SK-N-MC (cell line): ENCODE measurements at regions not wholly inside any gene's neighbourhood (a gene's known extent, or its start where the extent isn't known, plus 50 kb on each side); places are given as distances from the start of the nearest gene placed in this dataset.

Experiments
- EZH2 ChIP-seq: fragments of 200-600 bp; sonication (generic); IDR thresholded peaks from one replicate; pipeline ENCODE4 v1.6.1; 2017; ENCODE audit warnings: antibody characterized with exemption
- FOXP2 ChIP-seq: optimal IDR thresholded peaks from 2 replicates; pipeline ENCODE3; 2011; ENCODE audit warnings: mild to moderate bottlenecking, moderate library complexity; ENCODE audit not compliant: insufficient read depth; ENCODE audit errors: extremely low read length, control extremely low read depth
- POLR2AphosphoS5 ChIP-seq: IDR thresholded peaks from 2 replicates; pipeline ENCODE4 v1.6.1; 2012; ENCODE audit warnings: mild to moderate bottlenecking, low read depth, low read length, borderline replicate concordance

DNA sequence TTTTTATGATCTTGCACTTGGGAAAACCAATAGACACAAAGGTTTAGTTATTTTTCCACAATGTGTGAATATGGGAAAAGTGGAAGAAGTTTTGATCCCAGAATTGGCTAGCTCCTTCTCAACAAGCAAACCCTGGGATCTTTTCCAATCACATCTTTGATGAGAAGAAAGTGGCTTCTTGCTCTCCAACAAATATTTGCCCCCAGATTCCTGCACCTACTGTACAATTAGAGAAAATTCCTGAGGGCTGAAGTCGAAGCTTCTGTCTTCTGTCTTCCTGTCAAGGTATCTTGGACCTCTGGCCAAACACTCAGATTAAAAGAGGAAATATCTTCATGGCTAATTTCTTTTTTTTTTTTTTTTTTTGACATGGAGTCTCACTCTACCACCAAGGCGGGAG is 113.1 kb upstream of the SLC45A1 start:
- TF ChIP-seq POLR2AphosphoS5: no peak
- TF ChIP-seq EZH2: no peak
- TF ChIP-seq FOXP2: no peak
